ENCODE measurements at regions not wholly inside any gene's neighbourhood (a gene's known extent, or its start where the extent isn't known, plus 50 kb on each side); places are given as distances from the start of the nearest gene placed in this dataset.

- Histone ChIP-seq H2AFZ (no peak overlapping the region), H3K36me3 (ENCODE audit: low read depth) (no peaks in the 10 kb centered on the region), H3K27me3 (replicated peaks; ENCODE audit: insufficient read depth) (no peaks in the 10 kb centered on the region), H3K9me2 (ENCODE audit: insufficient read depth) (no peaks in the 10 kb centered on the region), H3F3A (ENCODE audit: insufficient read depth) (peaks cover 2% of the 10 kb centered on the region; the same call in 1 of the 2 replicates), H3K4me3 (no peak overlapping the region), H4K20me1 (ENCODE audit: insufficient read depth) (no peaks in the 10 kb centered on the region), H3K27ac (no peak overlapping the region), H3K4me1 (ENCODE audit: insufficient read depth) (peaks cover 24% of the 10 kb centered on the region), H3K4me2 (ENCODE audit: unreplicated experiment) (no peak overlapping the region), H3K79me2 (ENCODE audit: insufficient read depth) (no peaks in the 10 kb centered on the region), H3K9ac (no peak overlapping the region), H3K9me3 (ENCODE audit: low read depth) (no peaks in the 10 kb centered on the region)
- no peak for TF ChIP-seq EZH2 (IDR thresholded peaks at IDR 0.05; ENCODE audit: insufficient read depth, poor library complexity, severe bottlenecking)
- TF ChIP-seq EZH2phosphoT487 (IDR thresholded peaks at IDR 0.05; ENCODE audit: insufficient read depth, low read depth), result no peak
- in situ Hi-C loops (cut with MboI), result no loop called here
- DNase-seq, result no peak
- WGBS, 2 experiments (ENCODE audit: low coverage in 1 of 2, low lambda C conversion rate in 2 of 2, missing lambda C conversion rate in 2 of 2), result 64 to 70% methylated on average over 4 of the region's 4 CpGs
Measured at GRCh38 chr10:58013406-58013805, 254.3 kb downstream of the IPMK start.

GRCh38 chr10:58010073-58010702, 257.5 kb downstream of the IPMK start:
- Histone ChIP-seq H3K4me2 (ENCODE audit: unreplicated experiment) (no peak overlapping the region), H3F3A (ENCODE audit: insufficient read depth) (no peaks in the 10 kb centered on the region), H3K79me2 (ENCODE audit: insufficient read depth) (no peaks in the 10 kb centered on the region), H3K27me3 (replicated peaks; ENCODE audit: insufficient read depth) (no peaks in the 10 kb centered on the region), H4K20me1 (ENCODE audit: insufficient read depth) (no peaks in the 10 kb centered on the region), H3K4me3 (no peak overlapping the region), H3K9me3 (ENCODE audit: low read depth) (no peaks in the 10 kb centered on the region), H3K27ac (no peak overlapping the region), H2AFZ (no peak overlapping the region), H3K4me1 (ENCODE audit: insufficient read depth) (peaks cover 13% of the 10 kb centered on the region; the same call in 1 of the 2 replicates), H3K9me2 (ENCODE audit: insufficient read depth) (no peaks in the 10 kb centered on the region), H3K9ac (no peak overlapping the region), H3K36me3 (ENCODE audit: low read depth) (no peaks in the 10 kb centered on the region)
- in situ Hi-C loops (cut with MboI), result no loop called here
- TF ChIP-seq EZH2 (IDR thresholded peaks at IDR 0.05; ENCODE audit: insufficient read depth, poor library complexity, severe bottlenecking), result no peak
- TF ChIP-seq EZH2phosphoT487 (IDR thresholded peaks at IDR 0.05; ENCODE audit: insufficient read depth, low read depth), result no peak
- DNase-seq, result no peak
- WGBS, 2 experiments (ENCODE audit: low coverage in 1 of 2, low lambda C conversion rate in 2 of 2, missing lambda C conversion rate in 2 of 2), result 51 to 53% methylated on average over 5 of the region's 5 CpGs

GRCh38 chr10:58003945-58004344, 263.7 kb downstream of the IPMK start:
- no peaks in the 10 kb centered on the region for H3K36me3 ChIP-seq (ENCODE audit: low read depth)
- H3K4me3 ChIP-seq, result no peak overlapping the region
- no peaks in the 10 kb centered on the region for H3K79me2 ChIP-seq (ENCODE audit: insufficient read depth)
- TF ChIP-seq EZH2phosphoT487 (IDR thresholded peaks at IDR 0.05; ENCODE audit: insufficient read depth, low read depth), result no peak
- no peak for TF ChIP-seq EZH2 (IDR thresholded peaks at IDR 0.05; ENCODE audit: insufficient read depth, poor library complexity, severe bottlenecking)
- H3K9ac ChIP-seq, result no peak overlapping the region
- no peaks in the 10 kb centered on the region; the same call in none of the 2 replicates for H3K27me3 ChIP-seq (replicated peaks; ENCODE audit: insufficient read depth)
- 4 to 6% methylated on average over 2 of the region's 2 CpGs for WGBS, 2 experiments (ENCODE audit: low coverage in 1 of 2, low lambda C conversion rate in 2 of 2, missing lambda C conversion rate in 2 of 2)
- no peak for DNase-seq
- no peak overlapping the region for H3K4me2 ChIP-seq (ENCODE audit: unreplicated experiment)
- no peak overlapping the region for H3K27ac ChIP-seq
- H3K9me3 ChIP-seq (ENCODE audit: low read depth), result no peaks in the 10 kb centered on the region
- no peaks in the 10 kb centered on the region for H3K9me2 ChIP-seq (ENCODE audit: insufficient read depth)
- no peak overlapping the region for H2AFZ ChIP-seq
- H4K20me1 ChIP-seq (ENCODE audit: insufficient read depth), result no peaks in the 10 kb centered on the region
- no peaks in the 10 kb centered on the region for H3K4me1 ChIP-seq (ENCODE audit: insufficient read depth)
- H3F3A ChIP-seq (ENCODE audit: insufficient read depth), result no peaks in the 10 kb centered on the region
- in situ Hi-C loops (cut with MboI), result no loop called here

GRCh38 chr10:58001159-58001558, 266.5 kb downstream of the IPMK start:
- H2AFZ ChIP-seq, result no peak overlapping the region
- H3K27ac ChIP-seq, result no peak overlapping the region
- H3K27me3 ChIP-seq (replicated peaks; ENCODE audit: insufficient read depth), result no peaks in the 10 kb centered on the region; the same call in none of the 2 replicates
- no peak for DNase-seq
- H3K4me1 ChIP-seq (ENCODE audit: insufficient read depth), result no peaks in the 10 kb centered on the region
- H3K9ac ChIP-seq, result no peak overlapping the region
- H3K79me2 ChIP-seq (ENCODE audit: insufficient read depth), result no peaks in the 10 kb centered on the region
- no peaks in the 10 kb centered on the region for H3K36me3 ChIP-seq (ENCODE audit: low read depth)
- H3F3A ChIP-seq (ENCODE audit: insufficient read depth), result no peaks in the 10 kb centered on the region
- H3K9me2 ChIP-seq (ENCODE audit: insufficient read depth), result no peaks in the 10 kb centered on the region
- no peak for TF ChIP-seq EZH2 (IDR thresholded peaks at IDR 0.05; ENCODE audit: insufficient read depth, poor library complexity, severe bottlenecking)
- no peak for TF ChIP-seq EZH2phosphoT487 (IDR thresholded peaks at IDR 0.05; ENCODE audit: insufficient read depth, low read depth)
- no peak overlapping the region for H3K4me2 ChIP-seq (ENCODE audit: unreplicated experiment)
- no peaks in the 10 kb centered on the region for H3K9me3 ChIP-seq (ENCODE audit: low read depth)
- in situ Hi-C loops (cut with MboI), result no loop called here
- 52 to 63% methylated on average over 3 of the region's 3 CpGs for WGBS, 2 experiments (ENCODE audit: low coverage in 1 of 2, low lambda C conversion rate in 2 of 2, missing lambda C conversion rate in 2 of 2)
- H3K4me3 ChIP-seq, result no peak overlapping the region
- no peaks in the 10 kb centered on the region for H4K20me1 ChIP-seq (ENCODE audit: insufficient read depth)
